Mesothelial cell of epicardium (in vitro differentiated cells): ENCODE measurements at regions not wholly inside any gene's neighbourhood (a gene's known extent, or its start where the extent isn't known, plus 50 kb on each side); places are given as distances from the start of the nearest gene placed in this dataset.
A peak's percentile ranks its signal among the peaks of the same experiment; 100 is the strongest.

Experiments used
- DNase-seq, 2 experiments: peaks; one replicate each; pipeline ENCODE4 v3.0.0; 2021; ENCODE audit warnings: low spot score in 2 of 2; ENCODE audit not compliant: unreplicated experiment in 2 of 2
- H3K27ac Mint-ChIP-seq: 2 replicates; pipeline ENCODE4 v1.8.0; 2021; ENCODE audit warnings: mixed read lengths
- H3K27me3 Mint-ChIP-seq: 2 replicates; pipeline ENCODE4 v1.8.0; 2021; ENCODE audit warnings: low read depth, mixed read lengths
- H3K36me3 Mint-ChIP-seq: 2 replicates; pipeline ENCODE4 v1.8.0; 2021; ENCODE audit warnings: mixed read lengths
- H3K4me1 Mint-ChIP-seq: 2 replicates; pipeline ENCODE4 v1.8.0; 2021; ENCODE audit warnings: mixed read lengths
- H3K4me3 Mint-ChIP-seq: 2 replicates; pipeline ENCODE4 v1.8.0; 2021; ENCODE audit warnings: mild to moderate bottlenecking, moderate library complexity, mixed read lengths
- H3K9me3 Mint-ChIP-seq: 2 replicates; pipeline ENCODE4 v1.8.0; 2021; ENCODE audit warnings: mixed read lengths
- CTCF ChIP-seq: fragments of 200-600 bp; sonication (generic); IDR thresholded peaks from one replicate; pipeline ENCODE4 v1.5.0; 2021; ENCODE audit warnings: antibody characterized with exemption; ENCODE audit not compliant: unreplicated experiment

GRCh38 chr9:93829271-93830011 lies 125.7 kb downstream of the BARX1 start:
- H3K27ac Mint-ChIP-seq, result no peak overlapping the region
- H3K4me1 Mint-ChIP-seq, result no peaks in the 10 kb centered on the region
- no peaks in the 10 kb centered on the region for H3K36me3 Mint-ChIP-seq
- peaks cover 34% of the 10 kb centered on the region for H3K27me3 Mint-ChIP-seq
- no peak for DNase-seq
- no peak for TF ChIP-seq CTCF
- H3K9me3 Mint-ChIP-seq, result peaks cover 18% of the 10 kb centered on the region
- H3K4me3 Mint-ChIP-seq, result no peak overlapping the region

- no peak for DNase-seq
Measured at GRCh38 chr9:93828331-93829097, 126.6 kb downstream of the BARX1 start.

GRCh38 chr9:93827545-93828330 lies 127.4 kb downstream of the BARX1 start:
- peak in 1 of 2 experiments; percentile 78 for DNase-seq
- TF ChIP-seq CTCF, result peak; percentile 87
- Mint-ChIP-seq H3K27me3 (peaks cover 41% of the 10 kb centered on the region), H3K36me3 (no peaks in the 10 kb centered on the region), H3K27ac (no peak overlapping the region), H3K4me3 (peak overlapping the region; percentile 50), H3K9me3 (peaks cover 13% of the 10 kb centered on the region), H3K4me1 (no peaks in the 10 kb centered on the region)

More at GRCh38 chr9:93828331-93829097, 126.6 kb downstream of the BARX1 start:
- no peak for TF ChIP-seq CTCF
- Mint-ChIP-seq H3K4me3 (no peak overlapping the region), H3K36me3 (no peaks in the 10 kb centered on the region), H3K27me3 (peaks cover 36% of the 10 kb centered on the region), H3K27ac (no peak overlapping the region), H3K9me3 (peaks cover 15% of the 10 kb centered on the region), H3K4me1 (no peaks in the 10 kb centered on the region)

GRCh38 chr9:93826905-93827544 lies 128.1 kb downstream of the BARX1 start:
- Mint-ChIP-seq H3K4me3 (no peak overlapping the region), H3K27me3 (peaks cover 44% of the 10 kb centered on the region), H3K36me3 (no peaks in the 10 kb centered on the region), H3K9me3 (peaks cover 11% of the 10 kb centered on the region), H3K4me1 (no peaks in the 10 kb centered on the region), H3K27ac (no peak overlapping the region)
- DNase-seq, result no peak
- TF ChIP-seq CTCF, result no peak

GRCh38 chr9:93826209-93826608 lies 128.9 kb downstream of the BARX1 start:
- Mint-ChIP-seq H3K36me3 (no peaks in the 10 kb centered on the region), H3K4me1 (no peaks in the 10 kb centered on the region), H3K4me3 (peak overlapping the region; percentile 20), H3K27ac (no peak overlapping the region), H3K27me3 (peaks cover 48% of the 10 kb centered on the region), H3K9me3 (peaks cover 18% of the 10 kb centered on the region)
- DNase-seq, result no peak
- peak; percentile 25 for TF ChIP-seq CTCF
